HG02973 (cell line): ENCODE measurements at regions not wholly inside any gene's neighbourhood (a gene's known extent, or its start where the extent isn't known, plus 50 kb on each side); places are given as distances from the start of the nearest gene placed in this dataset.
"Not testable (repeated sequence)": the region's sequence is repeated elsewhere in the genome, so short reads cannot be mapped to it uniquely, and the experiment has no call there.

Experiments used
- ATAC-seq: cut with Tn5 transposase; IDR thresholded peaks from one replicate; pipeline ENCODE4 v1.9.1; 2021; ENCODE audit warnings: moderate library complexity; ENCODE audit not compliant: unreplicated experiment

DNA sequence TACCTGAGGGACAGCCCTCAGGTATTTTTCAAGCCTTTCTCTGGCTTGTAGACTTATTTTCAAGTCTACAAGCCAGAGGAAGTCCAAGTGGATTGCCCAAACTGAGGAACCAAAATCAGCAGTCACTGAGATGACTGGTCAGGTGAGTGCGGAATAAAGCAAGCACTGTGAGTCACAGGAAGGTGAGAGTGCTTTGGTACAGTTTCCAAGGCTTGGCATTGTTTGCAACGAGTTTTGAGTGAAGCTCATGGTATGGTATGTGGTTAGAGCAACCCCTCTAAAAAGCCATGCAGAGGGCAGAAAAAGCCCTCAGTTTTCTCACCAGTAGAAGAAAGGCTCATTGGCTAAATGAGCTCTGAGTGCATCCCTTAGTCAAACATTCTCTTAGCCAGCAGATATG, 112.8 kb upstream of the EOLA2 start:
- no peak for ATAC-seq

- no peak for ATAC-seq
Measured at GRCh38 chrX:150052226-150052625, 113.9 kb upstream of the EOLA2 start.

DNA sequence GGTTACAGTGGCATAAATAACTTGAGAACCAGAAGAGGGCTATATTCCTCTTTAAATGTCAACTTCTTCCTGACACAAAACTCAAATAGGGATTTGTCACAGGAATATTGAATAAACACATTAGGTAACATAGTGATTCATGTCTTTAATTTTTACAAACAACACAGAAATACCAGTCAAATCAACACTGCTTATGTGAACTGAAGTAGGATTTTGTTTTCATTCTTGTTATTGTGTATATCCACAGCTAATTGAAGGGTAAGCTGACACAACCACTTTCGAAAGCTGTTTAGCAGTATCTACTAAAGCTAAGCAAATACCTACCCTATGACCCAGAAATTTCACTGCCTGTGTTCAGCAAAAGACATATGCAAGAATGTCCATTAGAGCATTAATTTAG, 120.4 kb upstream of the EOLA2 start:
- no peak for ATAC-seq

DNA sequence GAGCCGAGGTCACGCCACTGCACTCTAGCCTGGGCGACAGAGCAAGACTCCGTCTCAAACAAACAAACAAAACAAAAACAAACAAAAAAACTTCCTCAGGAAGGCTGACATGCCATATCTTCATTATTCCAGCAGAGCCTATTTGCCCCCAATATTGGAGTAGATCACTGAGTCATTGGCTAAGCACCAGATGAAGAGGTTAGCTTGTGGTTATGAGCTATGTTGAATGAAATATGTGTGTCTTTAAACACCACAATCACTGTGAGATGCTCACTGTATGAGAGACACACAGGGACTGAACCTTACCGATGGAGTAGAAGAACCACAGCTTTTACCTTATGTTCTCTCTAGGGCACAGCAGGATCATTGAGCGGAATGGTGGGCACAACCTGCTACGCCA, 122.1 kb upstream of the EOLA2 start:
- no peak for ATAC-seq

DNA sequence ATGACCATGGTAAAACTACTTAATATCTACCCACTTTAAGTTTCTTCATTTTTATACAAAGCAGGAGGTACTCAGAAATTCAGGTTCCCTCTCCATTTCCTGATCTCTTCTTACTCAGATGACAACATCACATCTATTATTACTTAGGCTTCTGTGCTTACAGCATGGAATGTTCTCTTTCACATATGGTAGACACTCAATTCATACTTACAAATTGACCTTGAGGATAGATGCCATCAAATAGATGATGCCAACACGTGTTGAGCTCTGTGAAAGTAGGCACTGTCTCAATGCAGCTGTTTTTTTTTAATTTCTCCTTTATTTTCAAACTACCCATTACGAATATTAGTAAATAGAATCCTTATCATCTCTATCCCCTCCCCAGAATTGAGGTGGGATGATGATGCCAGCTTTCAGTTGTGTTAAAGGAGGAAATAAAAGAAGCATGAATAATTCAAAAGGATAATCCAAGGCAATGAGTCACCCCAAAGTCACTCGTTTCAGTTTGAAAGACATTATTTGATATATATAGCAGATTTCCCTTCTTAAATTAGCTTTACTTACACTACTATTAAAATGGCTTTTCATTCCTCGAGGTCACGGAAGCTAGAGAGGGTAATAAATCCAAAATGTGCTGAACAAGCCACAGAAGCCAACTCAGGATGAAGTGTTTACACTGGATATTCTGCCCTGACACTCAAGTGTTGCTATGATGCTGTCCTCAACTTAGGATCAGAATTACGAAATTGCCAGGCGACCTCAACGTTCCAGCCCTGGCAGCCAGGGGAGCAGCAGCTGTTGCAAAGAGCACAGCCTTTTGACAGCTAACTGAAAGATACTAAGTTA, 124.2 kb upstream of the EOLA2 start:
- no peak for ATAC-seq

DNA sequence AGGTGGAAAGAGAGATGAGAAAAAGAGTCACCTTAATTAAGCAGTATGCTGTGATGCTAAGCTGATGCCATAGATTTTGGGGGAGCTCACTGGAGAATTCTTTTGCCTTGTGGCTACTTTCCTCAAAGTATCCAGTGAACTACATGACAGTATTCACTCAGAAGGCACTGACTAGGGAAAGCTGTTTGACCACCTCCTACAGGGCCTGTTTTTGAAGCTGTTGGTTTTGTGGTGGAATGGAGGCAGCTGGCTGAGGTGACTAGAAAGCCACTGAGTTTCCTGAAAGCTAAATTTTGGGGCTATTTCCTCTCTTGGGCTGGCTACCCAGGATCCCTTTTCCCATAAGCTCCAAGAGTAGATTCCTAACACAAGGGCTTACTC, 124.8 kb upstream of the EOLA2 start:
- ATAC-seq, result no peak

GRCh38 chrX:150063674-150064073, 125.4 kb upstream of the EOLA2 start:
- ATAC-seq, result no peak

DNA sequence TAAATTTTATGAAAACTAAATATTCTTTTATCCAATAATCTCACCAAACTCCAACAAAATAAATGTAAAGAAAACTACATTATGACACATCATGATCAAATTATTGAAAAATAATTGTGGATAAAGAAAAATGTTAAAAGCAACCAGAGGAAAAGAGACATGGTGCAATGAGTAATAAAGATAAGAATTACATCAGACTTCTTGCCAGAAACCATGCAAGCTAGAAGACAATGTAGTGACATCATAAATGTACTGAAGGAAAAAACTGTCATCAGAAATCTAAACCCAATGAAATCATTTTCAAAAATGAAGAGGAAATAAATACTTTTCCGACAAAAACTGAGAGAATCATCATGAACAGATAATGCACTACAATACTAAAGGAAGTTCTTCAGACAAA, 135.9 kb upstream of the EOLA2 start:
- no peak for ATAC-seq

DNA sequence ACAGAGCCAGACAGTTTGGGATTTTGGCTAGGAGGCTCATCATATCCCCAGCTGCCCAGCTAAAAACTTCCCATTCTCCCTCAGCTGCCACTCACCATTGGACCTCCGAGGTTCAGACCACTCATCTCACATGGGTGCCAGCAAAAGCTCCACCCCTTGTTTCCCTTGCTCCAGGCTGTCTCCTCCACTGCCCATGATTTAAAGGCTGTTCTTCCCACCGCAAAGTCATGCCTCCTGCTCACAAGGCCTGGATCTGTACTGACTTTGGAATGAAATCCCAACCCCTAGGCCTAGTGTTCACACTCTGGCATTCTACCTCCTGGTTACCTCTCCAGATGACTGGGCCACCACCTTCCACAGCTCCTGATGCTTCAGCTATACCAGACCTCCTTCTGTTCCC, 142.2 kb upstream of the EOLA2 start:
- no peak for ATAC-seq

DNA sequence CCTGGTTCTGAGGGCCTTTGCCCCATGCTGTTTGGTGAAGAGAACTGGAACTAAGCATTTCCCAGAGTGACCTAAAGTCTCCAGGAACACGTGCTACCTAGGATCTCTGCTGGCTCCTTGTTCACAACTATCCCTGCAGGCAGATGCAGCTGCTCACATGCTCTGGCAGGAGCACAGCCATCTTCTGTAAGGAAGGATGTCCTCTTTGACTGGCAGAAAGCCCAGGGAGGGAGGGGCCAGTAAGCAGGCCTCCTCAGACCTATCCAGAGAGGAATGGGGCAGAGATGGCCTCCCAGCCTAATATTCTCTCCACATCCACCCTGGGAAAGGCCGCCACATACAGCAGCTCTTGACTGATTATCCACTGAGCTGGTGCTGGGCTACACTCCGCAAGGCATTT, 142.8 kb upstream of the EOLA2 start:
- no peak for ATAC-seq

DNA sequence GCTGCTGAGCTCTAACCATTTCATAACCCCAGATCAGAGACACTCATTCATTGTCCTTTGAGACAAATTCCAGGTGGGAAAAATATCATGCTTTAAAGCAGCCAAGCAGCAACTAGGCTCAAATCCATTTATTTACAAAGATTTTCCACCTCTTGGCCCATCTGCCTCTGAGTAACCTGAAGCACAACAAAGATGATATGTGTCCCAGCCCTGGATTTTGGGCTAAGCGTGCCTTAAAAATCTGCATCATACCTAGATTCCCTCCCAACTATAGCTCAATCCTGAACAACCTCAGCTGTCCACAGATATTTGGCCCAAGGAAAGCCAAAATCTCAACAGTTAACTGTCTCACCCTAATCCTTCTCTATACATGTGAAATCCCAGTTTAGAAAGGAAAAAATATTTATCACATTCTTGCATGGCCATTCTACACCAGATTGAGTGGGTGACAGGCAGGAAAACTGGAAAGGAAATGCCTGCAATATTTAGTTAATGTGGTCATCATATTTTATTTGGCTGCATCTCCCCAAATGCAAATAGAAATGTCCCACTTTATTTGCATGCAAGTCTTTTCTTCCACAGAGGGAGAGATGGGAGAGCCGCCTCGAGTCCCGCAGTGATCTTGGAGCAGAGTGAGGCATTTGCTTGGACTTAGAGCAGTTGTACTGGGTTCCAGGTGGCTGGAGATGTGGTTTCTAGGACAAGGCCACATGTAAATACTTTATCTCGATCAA, 146.4 kb upstream of the EOLA2 start:
- no peak for ATAC-seq

- ATAC-seq, result no peak
Measured at GRCh38 chrX:150085881-150086280, 147.6 kb upstream of the EOLA2 start.

GRCh38 chrX:150086371-150086770, 148.1 kb upstream of the EOLA2 start:
- no peak for ATAC-seq

DNA sequence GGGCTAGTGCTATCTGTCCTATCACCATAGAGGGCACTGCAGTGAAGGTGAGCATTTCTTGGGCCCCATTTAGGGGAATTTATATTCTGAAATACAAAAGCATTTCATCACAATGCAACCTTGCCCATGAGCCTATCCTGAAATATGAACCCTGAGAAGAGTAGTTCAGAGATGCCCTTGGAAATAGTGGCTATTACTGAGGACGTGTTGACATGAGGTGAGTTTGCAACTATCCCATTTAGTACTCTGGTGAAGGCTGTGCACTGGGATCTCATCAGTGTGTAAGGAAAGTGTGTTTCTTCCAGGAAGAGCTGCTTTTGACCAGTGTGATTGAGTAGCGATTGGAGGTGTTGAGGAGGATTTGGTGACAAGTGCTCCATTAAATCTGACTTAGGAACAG, 149.3 kb upstream of the EOLA2 start:
- no peak for ATAC-seq

- no peak for ATAC-seq
Measured at GRCh38 chrX:150088042-150088441, 149.8 kb upstream of the EOLA2 start.

- no peak for ATAC-seq
Measured at GRCh38 chrX:150088766-150089518, 150.7 kb upstream of the EOLA2 start.

DNA sequence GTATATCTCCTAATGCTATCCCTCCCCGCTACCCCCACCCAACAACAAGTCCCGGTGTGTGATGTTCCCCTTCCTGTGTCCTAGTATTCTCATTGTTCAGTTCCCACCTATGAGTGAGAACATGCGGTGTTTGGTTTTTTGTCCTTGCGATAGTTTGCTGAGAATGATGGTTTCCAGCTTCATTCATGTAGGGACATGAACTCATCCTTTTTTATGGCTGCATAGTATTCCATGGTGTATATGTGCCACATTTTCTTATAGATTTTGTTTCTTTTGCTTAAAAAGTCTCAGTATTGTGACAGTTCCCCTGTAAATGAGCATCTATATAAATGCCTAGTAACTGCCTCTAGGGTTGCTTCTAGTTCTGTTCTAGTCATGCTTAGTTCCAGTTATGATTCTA, 153.0 kb upstream of the EOLA2 start:
- not testable (repeated sequence) for ATAC-seq

GRCh38 chrX:150092549-150092948, 154.3 kb upstream of the EOLA2 start:
- ATAC-seq, result no peak

DNA sequence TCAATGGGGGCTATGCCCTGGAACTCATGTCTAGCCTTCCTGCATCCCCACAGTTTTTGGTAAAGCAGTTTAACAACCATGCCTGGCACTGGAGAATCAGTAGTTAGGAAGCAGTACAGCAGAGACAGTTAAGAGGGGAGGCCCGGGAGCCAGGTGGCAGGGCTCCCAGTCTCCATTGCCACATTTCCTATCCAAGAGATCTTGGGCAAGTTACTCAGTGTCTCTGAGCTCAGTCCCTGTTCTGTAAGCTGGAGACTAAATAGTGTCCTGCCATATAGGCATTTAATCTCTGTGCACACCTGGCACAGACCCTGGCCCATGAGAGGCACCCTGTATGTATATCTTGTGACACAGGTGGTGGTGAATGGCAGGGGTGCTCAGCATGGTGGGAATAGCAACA, 156.1 kb upstream of the EOLA2 start:
- ATAC-seq, result no peak

- no peak for ATAC-seq
Measured at GRCh38 chrX:150094996-150095395, 156.7 kb upstream of the EOLA2 start.

- no peak for ATAC-seq
Measured at GRCh38 chrX:150099316-150099715, 161.0 kb upstream of the EOLA2 start.

DNA sequence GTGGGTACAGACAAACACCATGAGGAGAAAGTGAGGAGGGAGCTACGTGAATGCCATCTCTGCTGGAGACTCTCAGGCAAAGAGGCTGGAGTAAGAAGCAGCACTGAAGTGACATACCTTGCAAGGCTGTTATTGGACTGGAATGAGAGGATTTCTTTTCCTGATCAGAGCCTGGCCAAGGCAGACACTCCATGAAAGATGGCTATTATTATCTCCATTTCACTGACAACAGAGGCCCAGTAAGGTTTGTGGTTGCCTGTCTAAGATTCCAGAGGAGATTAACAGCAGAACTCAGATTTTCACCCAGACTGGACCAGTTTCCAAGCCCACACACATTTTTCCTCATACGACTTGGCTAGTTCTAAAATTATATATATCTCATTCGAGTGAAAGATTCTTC, 162.0 kb upstream of the EOLA2 start:
- no peak for ATAC-seq
